HFF-Myc (cell line): ENCODE measurements at regions not wholly inside any gene's neighbourhood (a gene's known extent, or its start where the extent isn't known, plus 50 kb on each side); places are given as distances from the start of the nearest gene placed in this dataset.

Source experiments
- DNase-seq: peaks from one replicate; pipeline ENCODE4 v3.0.0-alpha.2; 2011; ENCODE audit warnings: low read depth; ENCODE audit errors: extremely low read depth
- H3K4me3 ChIP-seq: replicated peaks from 2 replicates; pipeline ENCODE4 v1.5.1; 2011; ENCODE audit warnings: low read depth, mild to moderate bottlenecking, control low read depth, low read length
- CTCF ChIP-seq: IDR thresholded peaks from 2 replicates; pipeline ENCODE4 v1.5.1; 2012; ENCODE audit warnings: mild to moderate bottlenecking, low read depth, low read length, control low read depth; ENCODE audit errors: missing control alignments

GRCh38 chr11:91170711-91171110 lies 947.9 kb upstream of the CHORDC1 start:
- no peak for TF ChIP-seq CTCF
- no peak for DNase-seq
- H3K4me3 ChIP-seq = no peak overlapping the region

- no peak for TF ChIP-seq CTCF
- no peak for DNase-seq
- no peak overlapping the region for H3K4me3 ChIP-seq
Measured at GRCh38 chr11:91164452-91164822, 941.6 kb upstream of the CHORDC1 start.

- no peak for TF ChIP-seq CTCF
- H3K4me3 ChIP-seq = no peak overlapping the region
- no peak for DNase-seq
Measured at GRCh38 chr11:91163619-91164451, 941.0 kb upstream of the CHORDC1 start.

- no peak for TF ChIP-seq CTCF
- H3K4me3 ChIP-seq = no peak overlapping the region
- no peak for DNase-seq
Measured at GRCh38 chr11:91160661-91161060, 937.8 kb upstream of the CHORDC1 start.

- DNase-seq = no peak
- TF ChIP-seq CTCF = no peak
Measured at GRCh38 chr11:91158891-91159537, 936.2 kb upstream of the CHORDC1 start.

GRCh38 chr11:91158297-91158696 lies 935.4 kb upstream of the CHORDC1 start:
- no peak for TF ChIP-seq CTCF
- DNase-seq = no peak
- no peak overlapping the region for H3K4me3 ChIP-seq

More at GRCh38 chr11:91158891-91159537, 936.2 kb upstream of the CHORDC1 start:
- H3K4me3 ChIP-seq = no peak overlapping the region

- TF ChIP-seq CTCF = no peak
- DNase-seq = no peak
- H3K4me3 ChIP-seq = no peak overlapping the region
Measured at GRCh38 chr11:91156041-91156440, 933.2 kb upstream of the CHORDC1 start.
